ACHN (cell line): ENCODE measurements at regions not wholly inside any gene's neighbourhood (a gene's known extent, or its start where the extent isn't known, plus 50 kb on each side); places are given as distances from the start of the nearest gene placed in this dataset.

Experiments
- DNase-seq: peaks from one replicate; pipeline ENCODE4 v3.0.0-alpha.2; 2015
- in situ Hi-C: cut with HindIII; loops from 2 replicates; pipeline ENCODE4 v1.10.0; 2017; ENCODE audit warnings: low sequenced_read_pairs, low pct_ligation_motif_present, low pct_unique_long_range_greater_than_20kb

DNA sequence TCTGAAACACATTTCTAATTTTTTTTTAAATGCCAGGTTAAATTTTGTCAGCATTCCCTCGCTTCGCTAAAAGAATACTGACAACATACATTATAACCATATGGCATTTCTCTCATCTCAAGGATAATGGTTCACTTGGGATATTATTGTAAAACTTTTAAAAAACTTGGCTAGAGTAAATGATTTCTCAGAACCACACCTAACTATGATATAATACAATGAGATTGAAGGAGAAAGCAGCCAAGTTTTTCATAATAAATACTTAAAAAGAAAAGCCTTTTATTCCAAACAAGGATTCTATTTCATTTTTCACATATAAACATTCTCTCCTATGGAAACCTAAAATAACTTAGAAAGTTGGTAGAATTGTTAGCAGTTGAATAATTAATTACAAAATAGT is 413.9 kb downstream of the HGF start:
- in situ Hi-C loops = no loop called here
- DNase-seq = no peak

DNA sequence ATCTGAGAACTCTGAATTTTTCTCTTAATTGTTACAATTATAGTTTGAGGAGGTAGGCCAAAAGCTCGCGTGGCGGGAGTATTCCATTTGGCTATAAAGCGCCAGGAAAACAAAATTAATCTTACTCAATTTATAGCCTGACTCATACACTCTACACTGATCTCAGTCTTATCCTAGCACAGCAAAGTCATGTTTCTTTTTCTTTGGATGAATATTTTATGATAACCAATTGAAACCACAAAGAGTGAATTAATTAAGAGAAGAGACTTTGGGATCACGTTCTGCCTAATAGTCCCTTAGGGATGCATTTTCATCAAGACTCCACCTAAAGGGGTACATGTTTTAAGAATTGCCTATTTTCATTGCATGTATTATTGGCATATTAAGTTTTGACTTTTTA is 420.8 kb downstream of the HGF start:
- no peak for DNase-seq
- in situ Hi-C loops = no loop called here

DNA sequence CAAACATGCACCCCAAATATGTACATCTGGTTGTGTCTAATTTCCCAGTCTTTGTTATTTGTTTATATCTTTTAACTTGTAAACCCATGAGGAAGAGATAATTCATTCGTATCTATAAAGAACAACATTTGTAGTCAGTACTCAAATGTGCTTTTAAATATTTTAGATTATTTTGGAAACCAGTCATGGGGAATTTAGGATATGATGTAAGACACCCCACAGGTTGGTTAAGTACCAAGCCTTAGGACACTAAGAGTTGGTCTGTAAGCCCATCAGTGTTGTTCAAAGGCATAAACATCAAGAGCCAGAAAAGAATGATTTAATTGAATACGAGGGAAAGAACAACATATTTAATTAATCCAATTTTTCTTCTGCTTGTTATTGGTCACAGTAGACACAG is 421.1 kb upstream of the SEMA3C start:
- in situ Hi-C loops = no loop called here
- DNase-seq = no peak

DNA sequence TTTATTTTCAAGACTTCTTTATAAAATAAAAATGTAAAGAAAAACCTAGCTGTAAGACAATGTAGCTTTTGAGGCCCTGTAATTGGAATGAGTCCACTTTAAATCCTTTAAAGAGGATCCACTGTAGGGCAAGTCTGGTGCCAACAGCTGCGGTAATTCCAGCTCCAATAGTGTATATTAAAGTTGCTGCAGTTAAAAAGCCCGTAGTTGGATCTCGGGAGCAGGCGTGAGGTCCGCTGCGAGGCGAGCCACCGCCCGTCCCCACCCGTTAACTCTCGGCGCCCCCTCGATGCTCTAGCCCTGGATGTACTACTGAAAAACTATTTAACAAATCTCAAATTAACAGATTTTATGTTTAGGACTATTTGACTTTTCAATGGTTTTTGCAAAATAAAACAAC is 414.7 kb upstream of the SEMA3C start:
- in situ Hi-C loops = no loop called here
- DNase-seq = no peak

DNA sequence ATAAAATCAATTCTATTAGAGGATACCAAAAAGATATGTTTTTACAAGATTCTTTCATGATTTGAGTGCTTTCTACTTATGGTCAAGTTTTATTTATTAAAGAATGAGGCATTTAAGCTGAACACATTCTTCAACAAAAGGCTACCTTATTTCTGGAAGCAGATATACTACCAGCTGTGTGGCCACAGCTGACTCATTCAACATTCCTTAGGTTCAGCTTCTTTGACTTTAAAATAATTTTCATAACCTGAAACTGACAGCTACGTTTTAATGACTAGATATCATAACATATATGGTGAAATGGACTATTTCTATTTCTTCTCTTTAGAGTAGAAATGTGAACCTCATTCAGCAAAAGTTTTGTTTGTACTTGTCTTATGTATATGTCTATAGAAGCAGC is 414.2 kb upstream of the SEMA3C start:
- DNase-seq = peak; percentile 10
- in situ Hi-C loops = no loop called here

DNA sequence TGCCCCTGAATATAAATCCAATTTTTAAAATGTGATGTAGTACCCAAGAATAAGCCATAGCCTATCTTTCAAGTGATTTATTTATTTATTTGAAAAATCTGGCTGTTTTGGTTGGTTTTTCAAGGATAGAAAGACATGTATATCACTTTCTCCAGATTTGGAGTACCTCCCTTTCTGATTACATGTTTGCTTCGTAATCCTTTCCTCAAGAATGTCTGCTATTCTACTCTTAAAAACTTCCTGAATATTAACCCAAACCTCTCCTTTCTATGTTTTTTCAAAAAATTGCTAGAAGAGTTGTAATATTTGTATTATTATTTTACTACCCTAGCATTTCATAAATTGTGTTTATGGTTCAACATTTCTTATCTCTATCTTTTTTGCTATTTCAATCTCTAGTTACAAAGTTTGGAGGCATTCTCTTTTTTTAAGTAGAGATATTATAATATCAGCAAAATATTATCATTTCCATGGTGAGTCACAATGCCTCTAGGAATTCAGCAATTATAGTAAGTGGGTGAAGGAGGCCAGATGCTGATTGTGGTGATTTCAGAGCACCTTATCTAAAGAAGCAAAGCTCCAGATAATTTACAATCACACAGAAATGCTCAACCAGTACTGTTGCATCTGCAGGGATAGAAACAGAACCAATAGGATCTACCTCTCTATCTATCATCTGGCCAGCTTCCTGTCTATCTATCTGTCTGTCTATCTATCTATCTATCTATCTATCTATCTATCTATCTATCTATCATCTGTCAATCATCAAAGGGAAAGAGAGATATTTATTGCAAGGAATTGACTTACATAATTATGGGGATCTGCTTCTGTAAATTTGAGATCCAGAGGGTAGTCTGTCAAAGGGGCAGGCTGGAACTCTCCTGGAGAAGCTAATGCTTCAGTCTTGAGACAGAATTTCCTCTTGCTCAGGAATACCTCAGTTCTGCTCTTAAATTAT is 412.5 kb upstream of the SEMA3C start:
- no peak for DNase-seq
- in situ Hi-C loops = no loop called here

DNA sequence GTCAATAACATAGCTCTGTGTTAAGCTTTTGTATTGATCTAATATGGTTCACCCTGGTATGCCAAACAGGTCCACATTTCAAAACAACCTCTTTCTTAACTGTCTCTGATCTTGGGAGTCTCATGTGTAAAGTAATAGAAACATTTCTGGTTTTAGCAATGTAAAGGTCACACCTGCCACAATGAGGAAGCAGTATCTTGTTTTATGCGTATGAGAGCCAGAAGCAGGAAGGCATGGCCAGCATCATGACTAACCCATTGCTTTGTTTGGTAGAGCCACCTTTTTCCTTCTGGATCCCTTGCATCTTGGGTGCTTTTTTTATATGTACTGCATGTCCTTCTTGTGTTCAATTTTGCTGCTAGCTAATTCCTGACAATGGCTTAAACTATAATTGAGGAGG is 411.3 kb upstream of the SEMA3C start:
- in situ Hi-C loops = no loop called here
- no peak for DNase-seq

DNA sequence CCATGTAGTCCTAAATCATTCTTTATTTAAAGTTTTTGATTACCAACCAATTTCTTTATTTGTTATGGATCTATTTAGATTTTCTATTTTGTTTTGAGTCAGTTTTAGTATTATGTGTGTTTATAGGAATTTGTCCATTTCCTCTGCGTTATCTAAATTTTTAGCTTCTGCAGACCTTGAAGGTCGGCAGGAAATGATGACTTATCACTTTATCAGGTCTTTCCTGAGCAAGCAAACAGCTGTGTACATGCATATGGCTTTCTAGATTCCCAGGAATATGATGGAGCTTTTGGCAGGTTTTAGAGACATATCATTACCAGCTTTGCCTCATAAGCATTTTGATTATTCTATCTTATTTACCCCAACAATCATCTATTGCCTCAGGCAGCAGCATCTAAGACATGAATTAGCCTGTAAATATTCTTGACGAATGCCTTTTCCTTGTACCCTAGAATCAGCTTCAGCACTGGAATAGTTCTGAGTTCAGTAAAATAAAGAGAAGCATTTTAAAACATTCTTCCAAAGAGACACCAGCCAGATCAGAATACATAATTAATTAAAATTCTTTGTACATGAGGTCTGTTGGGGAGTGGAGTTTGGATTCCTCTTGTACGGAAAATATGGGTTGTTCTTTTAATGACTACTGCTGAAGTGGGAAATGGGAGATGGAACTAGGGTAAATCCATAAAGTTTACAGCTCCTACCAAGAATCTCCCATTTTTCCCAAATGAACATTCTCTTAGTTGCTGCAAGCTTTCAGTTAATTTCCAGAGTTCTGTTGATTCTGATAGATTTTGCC is 408.8 kb upstream of the SEMA3C start:
- DNase-seq = no peak
- in situ Hi-C loops = no loop called here

DNA sequence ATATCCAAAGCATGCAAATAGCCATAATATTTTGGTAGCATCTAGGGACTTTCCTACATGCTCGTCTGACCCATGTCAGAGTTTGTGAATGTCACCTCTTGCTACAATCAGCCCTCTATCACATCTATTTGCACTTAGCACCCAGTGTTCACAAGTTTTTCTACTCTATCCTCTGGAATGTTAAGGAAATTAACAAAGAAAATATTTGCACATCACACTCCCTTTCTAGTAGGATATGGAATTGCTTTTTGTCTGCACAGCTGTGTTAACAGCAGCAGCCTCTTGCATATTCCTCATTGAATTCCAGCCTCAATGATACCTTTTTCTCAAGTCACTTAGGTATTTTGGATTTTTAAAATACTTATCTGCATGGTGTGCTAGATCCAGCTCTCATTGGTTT is 403.1 kb upstream of the SEMA3C start:
- DNase-seq = no peak
- in situ Hi-C loops = no loop called here

DNA sequence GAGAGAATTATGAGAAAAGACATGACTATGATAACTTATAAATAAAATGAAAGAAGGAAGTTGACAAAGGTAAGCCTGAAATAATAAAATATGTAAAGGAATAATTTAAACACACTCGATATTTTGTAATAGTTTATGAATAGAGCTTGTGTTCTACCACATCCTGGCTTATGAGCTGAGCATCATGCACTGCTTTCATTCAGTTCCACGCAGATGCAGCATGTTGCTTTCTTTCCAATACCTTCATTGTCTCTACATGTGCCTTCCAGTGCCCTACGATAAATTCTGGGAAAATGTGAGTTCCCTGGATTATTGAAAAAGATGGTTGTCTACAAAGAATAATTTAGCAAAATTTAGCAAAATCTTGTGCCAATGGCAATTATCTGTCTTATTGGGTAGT is 398.9 kb upstream of the SEMA3C start:
- DNase-seq = no peak
- in situ Hi-C loops = no loop called here

DNA sequence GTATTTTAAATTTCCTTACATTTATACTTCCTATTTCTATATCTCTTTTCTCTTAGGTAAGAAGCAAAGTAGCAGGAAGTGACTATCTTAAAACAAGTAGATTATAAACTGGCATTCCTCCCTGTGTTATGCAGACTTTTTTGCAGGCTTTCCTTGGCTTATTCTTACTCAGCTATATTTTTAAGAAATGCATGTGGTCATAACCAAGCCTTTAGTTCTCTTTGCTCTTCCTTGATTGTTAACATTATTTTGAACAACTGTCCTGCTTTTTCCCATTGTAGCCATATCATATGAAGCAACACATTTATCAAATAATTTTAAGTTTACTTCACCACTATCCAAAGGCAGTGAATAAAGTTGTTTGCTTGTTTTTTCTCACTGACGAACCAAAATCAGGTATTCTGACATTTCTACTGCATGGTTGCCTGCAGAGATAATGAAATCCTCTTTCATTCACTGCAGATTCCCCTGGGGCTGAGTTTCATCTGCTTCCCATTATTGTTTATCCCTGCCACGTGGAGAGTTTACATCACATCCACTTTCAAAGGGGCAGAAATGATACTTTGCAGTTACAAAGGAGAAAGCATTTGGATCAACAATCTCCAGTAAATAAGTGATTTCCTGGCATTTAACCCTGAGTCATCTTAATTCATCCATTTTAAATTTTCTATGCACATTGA is 389.9 kb upstream of the SEMA3C start:
- no peak for DNase-seq
- in situ Hi-C loops = no loop called here

DNA sequence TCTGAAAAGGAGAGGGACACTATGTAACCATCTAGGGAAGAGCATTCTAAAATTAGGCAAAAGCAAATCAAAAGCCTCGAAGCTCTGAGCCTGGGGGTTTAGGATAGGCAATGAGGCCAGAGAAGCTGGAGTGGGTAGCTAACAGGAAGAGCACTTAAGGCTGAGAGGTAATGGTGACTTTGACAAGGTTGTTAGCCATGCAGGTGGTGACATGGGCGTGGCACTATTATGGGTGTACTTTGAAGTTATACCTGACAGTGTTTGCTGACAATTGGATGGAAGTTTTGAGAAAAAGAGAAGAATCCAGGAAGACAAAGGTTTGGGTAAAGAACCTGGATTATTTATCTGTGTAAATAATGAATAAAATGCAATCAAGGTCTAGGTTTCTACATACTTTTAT is 383.0 kb upstream of the SEMA3C start:
- DNase-seq = no peak
- in situ Hi-C loops = no loop called here

DNA sequence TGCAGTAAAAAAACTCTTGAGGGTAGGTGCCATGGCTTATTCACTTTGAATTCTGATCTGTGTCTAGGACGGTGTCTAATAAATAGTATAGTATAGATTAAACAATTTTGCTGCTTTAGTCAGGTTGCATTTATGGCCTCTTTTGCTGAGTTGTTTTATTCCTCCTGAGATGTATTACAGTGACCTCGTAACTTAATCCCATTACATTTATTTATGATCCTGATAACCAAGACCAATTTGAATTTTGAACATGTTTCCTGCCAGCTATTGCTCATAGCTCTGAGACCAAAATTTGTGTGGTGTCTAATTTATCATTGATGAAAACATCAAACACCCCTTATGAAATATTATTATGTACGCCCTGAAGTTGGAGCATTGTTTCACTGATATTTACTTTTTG is 381.9 kb upstream of the SEMA3C start:
- DNase-seq = no peak
- in situ Hi-C loops = no loop called here

DNA sequence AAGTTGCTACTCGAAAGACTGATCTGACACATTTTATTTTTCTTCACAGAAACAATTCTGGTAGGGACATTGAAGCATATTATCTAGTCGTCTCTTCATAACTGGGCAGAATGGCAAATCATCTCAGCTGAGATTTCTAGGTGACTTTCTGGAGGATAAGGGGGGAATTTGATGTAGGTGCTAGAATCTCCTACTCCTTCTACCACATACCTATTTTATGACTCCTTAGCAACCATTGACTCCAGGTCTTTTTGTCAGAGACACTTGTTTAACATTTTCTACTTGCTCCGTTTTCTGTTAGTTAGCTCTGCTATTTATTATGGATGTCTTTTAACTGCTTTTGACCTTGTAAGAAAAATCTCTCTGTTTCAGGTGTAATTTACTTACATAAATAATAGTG is 380.9 kb upstream of the SEMA3C start:
- in situ Hi-C loops = no loop called here
- DNase-seq = peak; percentile 43

DNA sequence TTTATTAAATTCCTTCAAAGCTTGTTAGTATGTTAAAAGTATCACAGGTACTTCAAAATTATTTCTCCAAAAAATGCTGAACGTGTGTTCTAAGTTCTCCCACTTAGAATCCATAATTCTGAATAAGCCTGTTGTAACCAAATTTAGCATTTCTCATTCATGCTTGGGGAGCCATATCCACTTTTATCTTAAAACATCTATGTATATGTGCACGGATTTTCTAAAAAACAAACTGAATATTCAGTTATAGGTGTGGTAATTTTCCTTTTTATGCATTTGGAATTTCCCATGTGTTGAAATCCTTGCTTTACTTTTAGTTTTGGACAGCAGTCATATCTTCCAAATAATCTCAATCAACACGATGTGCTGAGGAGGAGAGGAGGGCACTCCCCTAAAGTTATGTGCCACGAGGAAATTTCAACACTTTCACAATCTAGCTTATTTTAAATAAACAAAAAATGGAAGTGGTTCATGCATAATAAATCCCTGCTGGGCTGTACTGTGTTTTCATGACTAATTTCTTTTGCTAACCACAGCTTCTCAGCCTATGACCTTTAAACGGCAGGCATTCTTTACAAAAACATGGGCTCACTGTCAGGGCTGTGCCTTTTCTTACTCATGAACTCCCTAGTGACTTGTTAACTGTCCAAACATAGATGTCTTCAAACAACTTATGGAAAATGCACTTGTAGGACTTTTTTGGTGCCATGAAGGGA is 380.3 kb upstream of the SEMA3C start:
- DNase-seq = peak; percentile 83
- in situ Hi-C loops = no loop called here

DNA sequence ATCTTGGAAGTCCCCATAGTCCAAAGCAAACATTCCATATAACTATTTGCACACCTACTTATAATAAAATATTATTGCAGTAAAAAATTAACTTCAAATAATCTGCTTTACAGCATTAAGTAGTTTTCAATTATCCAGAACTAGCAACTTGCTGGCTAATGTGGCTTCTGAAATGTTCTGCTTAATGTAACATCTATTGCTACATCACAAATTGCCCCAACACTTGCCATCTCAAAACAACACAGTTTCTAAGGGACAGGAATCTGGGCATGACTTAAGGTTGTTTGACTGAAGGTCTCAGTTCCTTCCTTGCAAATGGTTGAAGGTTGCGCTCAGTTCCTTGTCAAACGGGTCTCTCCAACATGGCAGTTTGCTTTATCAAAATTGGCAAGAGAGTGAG is 378.5 kb upstream of the SEMA3C start:
- no peak for DNase-seq
- in situ Hi-C loops = no loop called here

DNA sequence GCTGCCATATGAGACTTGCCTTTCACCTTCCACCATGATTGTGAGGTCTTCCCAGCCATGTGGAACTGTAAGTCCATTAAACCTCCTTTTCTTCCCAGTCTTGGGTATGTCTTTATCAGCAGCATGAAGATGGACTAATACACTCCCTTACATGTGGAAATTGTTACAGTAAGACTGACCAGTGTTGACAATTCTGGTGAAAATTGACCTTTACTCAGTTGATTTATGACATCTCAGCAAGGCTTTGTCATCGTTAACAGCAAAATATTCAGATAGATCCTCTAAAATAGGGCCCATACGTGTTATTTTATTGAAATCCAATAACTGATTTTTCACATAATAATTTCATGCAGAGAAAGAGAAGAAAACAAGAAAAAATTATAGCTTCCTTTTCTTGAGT is 377.9 kb upstream of the SEMA3C start:
- in situ Hi-C loops = no loop called here
- DNase-seq = no peak

DNA sequence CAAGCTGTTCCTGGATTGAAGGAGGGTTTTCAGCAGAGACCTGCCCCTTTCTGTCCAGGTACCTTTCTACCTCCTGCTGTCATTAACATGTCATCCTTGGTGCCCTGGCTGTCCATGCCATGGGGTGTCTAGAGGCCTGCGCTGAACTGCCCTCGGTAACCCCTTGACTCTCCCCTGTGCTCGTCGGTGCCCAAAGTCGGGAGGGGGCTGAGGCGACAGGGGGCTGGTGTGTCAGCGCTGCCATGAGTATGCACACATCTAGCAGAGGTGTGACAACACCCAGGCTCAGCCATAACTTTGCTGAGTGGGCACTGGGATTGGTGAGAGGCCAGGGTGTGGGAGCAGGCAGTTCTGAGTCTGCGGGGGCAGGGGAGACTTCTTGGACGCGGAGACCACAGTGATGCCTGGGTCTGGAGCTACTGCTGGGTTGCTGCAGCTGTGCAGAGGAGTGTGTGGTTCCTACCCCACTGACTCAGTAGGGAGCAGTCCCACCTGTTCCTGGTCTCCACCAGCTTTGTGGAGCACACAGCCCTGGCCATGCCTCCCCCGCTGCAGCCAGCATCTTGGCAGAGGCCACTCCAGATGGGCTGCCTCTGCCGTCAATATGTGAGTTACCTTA is 376.2 kb upstream of the SEMA3C start:
- in situ Hi-C loops = no loop called here

More for the DNA sequence above, 376.2 kb upstream of the SEMA3C start:
- no peak for DNase-seq
